SK-N-SH treated with all-trans-retinoic acid at 6 μM for 48 hours (cell line): ENCODE measurements at regions not wholly inside any gene's neighbourhood (a gene's known extent, or its start where the extent isn't known, plus 50 kb on each side); places are given as distances from the start of the nearest gene placed in this dataset.
"Not testable (repeated sequence)": the region's sequence is repeated elsewhere in the genome, so short reads cannot be mapped to it uniquely, and the experiment has no call there.

Source experiments
- ATAC-seq: fragments of 200-7000 bp; cut with Tn5 transposase; 3 replicates; pipeline ENCODE4 v1.9.1; 2020; ENCODE audit warnings: mild to moderate bottlenecking, moderate library complexity
- ARNTL ChIP-seq: fragments of 450-650 bp; formaldehyde crosslinking; IDR thresholded peaks from 2 replicates; pipeline ENCODE4 v1.5.0; 2020; ENCODE audit warnings: low read depth, mild to moderate bottlenecking, moderate library complexity, borderline replicate concordance
- BACH2 ChIP-seq: fragments of 250-450 bp; sonication (Bioruptor Pico); IDR thresholded peaks from 2 replicates; pipeline ENCODE4 v1.9.0; 2021; ENCODE audit warnings: mild to moderate bottlenecking, borderline replicate concordance
- CREB5 ChIP-seq: fragments of 250-450 bp; sonication (Bioruptor Pico); IDR thresholded peaks from 2 replicates; pipeline ENCODE4 v1.5.1; 2020; ENCODE audit warnings: low read depth, mild to moderate bottlenecking, moderate library complexity
- CSDC2 ChIP-seq: fragments of 250-450 bp; sonication (Bioruptor Pico); IDR thresholded peaks from 2 replicates; pipeline ENCODE4 v1.5.0; 2020; ENCODE audit warnings: mild to moderate bottlenecking, moderate library complexity
- CSRNP3 ChIP-seq: fragments of 250-450 bp; sonication (Bioruptor Pico); IDR thresholded peaks from 2 replicates; pipeline ENCODE4 v1.5.1; 2021; ENCODE audit warnings: mild to moderate bottlenecking, moderate library complexity
- ESRRG ChIP-seq: fragments of 250-450 bp; sonication (Bioruptor Pico); IDR thresholded peaks from 2 replicates; pipeline ENCODE4 v1.6.1; 2021; ENCODE audit warnings: mild to moderate bottlenecking
- ISL1 ChIP-seq: fragments of 250-450 bp; sonication (Bioruptor Pico); IDR thresholded peaks from 2 replicates; pipeline ENCODE4 v2.1.2; 2022; ENCODE audit warnings: mild to moderate bottlenecking, moderate library complexity
- OSR1 ChIP-seq: fragments of 250-450 bp; sonication (Bioruptor Pico); IDR thresholded peaks from 2 replicates; pipeline ENCODE4 v1.8.0; 2022; ENCODE audit warnings: moderate library complexity, mild to moderate bottlenecking, inconsistent platforms
- PATZ1 ChIP-seq: fragments of 250-450 bp; sonication (Bioruptor Pico); IDR thresholded peaks from 2 replicates; pipeline ENCODE4 v1.8.0; 2020; ENCODE audit warnings: mild to moderate bottlenecking, moderate library complexity, borderline replicate concordance
- POU6F1 ChIP-seq: fragments of 250-450 bp; sonication (Bioruptor Pico); IDR thresholded peaks from 2 replicates; pipeline ENCODE4 v1.8.0; 2021; ENCODE audit warnings: low read depth, mild to moderate bottlenecking, moderate library complexity, borderline replicate concordance
- PPARA ChIP-seq: fragments of 250-450 bp; sonication (Bioruptor Pico); IDR thresholded peaks from 2 replicates; pipeline ENCODE4 v1.5.0; 2020; ENCODE audit warnings: mild to moderate bottlenecking, borderline replicate concordance
- RARB ChIP-seq: fragments of 250-450 bp; sonication (Bioruptor Pico); IDR thresholded peaks from 2 replicates; pipeline ENCODE4 v1.8.0; 2021; ENCODE audit warnings: mild to moderate bottlenecking, moderate library complexity
- SNAI2 ChIP-seq: fragments of 250-450 bp; sonication (Bioruptor Pico); IDR thresholded peaks from 2 replicates; pipeline ENCODE4 v1.5.0; 2020; ENCODE audit warnings: mild to moderate bottlenecking, moderate library complexity
- TCF4 ChIP-seq: fragments of 250-450 bp; sonication (Bioruptor Pico); IDR thresholded peaks from 2 replicates; pipeline ENCODE4 v1.8.0; 2021; ENCODE audit warnings: mild to moderate bottlenecking, moderate library complexity, borderline replicate concordance
- TOX ChIP-seq: fragments of 250-450 bp; sonication (Bioruptor Pico); IDR thresholded peaks from 2 replicates; pipeline ENCODE4 v1.8.0; 2021; ENCODE audit warnings: mild to moderate bottlenecking, moderate library complexity, borderline replicate concordance
- TSHZ2 ChIP-seq: fragments of 250-450 bp; sonication (Bioruptor Pico); IDR thresholded peaks from 2 replicates; pipeline ENCODE4 v1.5.0; 2020; ENCODE audit warnings: mild to moderate bottlenecking, moderate library complexity
- ZC3H10 ChIP-seq: fragments of 250-450 bp; sonication (Bioruptor Pico); IDR thresholded peaks from 2 replicates; pipeline ENCODE4 v1.5.1; 2021; ENCODE audit warnings: mild to moderate bottlenecking, moderate library complexity
- ZFP3 ChIP-seq: fragments of 250-450 bp; sonication (Bioruptor Pico); IDR thresholded peaks from 2 replicates; pipeline ENCODE4 v1.5.0; 2020; ENCODE audit warnings: mild to moderate bottlenecking, moderate library complexity
- ZNF565 ChIP-seq: fragments of 450-650 bp; formaldehyde crosslinking; conservative IDR thresholded peaks from 2 replicates; pipeline ENCODE4 v1.5.0; 2020; ENCODE audit warnings: low read depth, mild to moderate bottlenecking, moderate library complexity
- ZNF70 ChIP-seq: fragments of 450-650 bp; formaldehyde crosslinking; IDR thresholded peaks from 2 replicates; pipeline ENCODE4 v1.5.0; 2020; ENCODE audit warnings: mild to moderate bottlenecking, moderate library complexity
- ZNF8 ChIP-seq: fragments of 450-650 bp; formaldehyde crosslinking; IDR thresholded peaks from 2 replicates; pipeline ENCODE4 v1.5.0; 2020; ENCODE audit warnings: mild to moderate bottlenecking, moderate library complexity

GRCh38 chrX:93346309-93346708, 327.1 kb downstream of the NAP1L3 start:
- ATAC-seq: no peak
- TF ChIP-seq CREB5 (CRISPR knock-in tag): no peak
- no peak for TF ChIP-seq TOX (CRISPR knock-in tag)
- no peak for TF ChIP-seq ARNTL (CRISPR knock-in tag)
- no peak for TF ChIP-seq PPARA (CRISPR knock-in tag)
- TF ChIP-seq PATZ1: no peak
- no peak for TF ChIP-seq ZNF70 (CRISPR knock-in tag)

GRCh38 chrX:93344287-93344686, 329.1 kb downstream of the NAP1L3 start:
- ATAC-seq: not testable (repeated sequence)

GRCh38 chrX:93332329-93332728, 341.0 kb downstream of the NAP1L3 start:
- TF ChIP-seq SNAI2 (CRISPR knock-in tag) (no peak), ISL1 (CRISPR knock-in tag) (no peak), ZNF8 (CRISPR knock-in tag) (no peak), OSR1 (CRISPR knock-in tag) (no peak), TSHZ2 (CRISPR knock-in tag) (no peak), CSRNP3 (CRISPR knock-in tag) (no peak)
- TF ChIP-seq, all 23 proteins: peak for 0
- no peak for ATAC-seq

- no peak for ATAC-seq
- TF ChIP-seq CREB5 (CRISPR knock-in tag): no peak
- no peak for TF ChIP-seq ESRRG
- no peak for TF ChIP-seq ZNF70 (CRISPR knock-in tag)
- no peak for TF ChIP-seq ZC3H10 (CRISPR knock-in tag)
- no peak for TF ChIP-seq PATZ1
- TF ChIP-seq POU6F1 (CRISPR knock-in tag): no peak
- no peak for TF ChIP-seq BACH2 (CRISPR knock-in tag)
- TF ChIP-seq ZNF8 (CRISPR knock-in tag): no peak
- TF ChIP-seq SNAI2 (CRISPR knock-in tag): no peak
- TF ChIP-seq TCF4: no peak
- no peak for TF ChIP-seq ISL1 (CRISPR knock-in tag)
- no peak for TF ChIP-seq TOX (CRISPR knock-in tag)
- TF ChIP-seq CSDC2: no peak
- no peak for TF ChIP-seq ZNF565
- TF ChIP-seq TSHZ2 (CRISPR knock-in tag): no peak
- no peak for TF ChIP-seq RARB (CRISPR knock-in tag)
- no peak for TF ChIP-seq ZFP3 (CRISPR knock-in tag)
- no peak for TF ChIP-seq OSR1 (CRISPR knock-in tag)
- TF ChIP-seq, all 23 proteins: peak for 0
Observed at GRCh38 chrX:93322110-93322509, 351.3 kb downstream of the NAP1L3 start.
